H1 (cell line): ENCODE measurements at regions not wholly inside any gene's neighbourhood (a gene's known extent, or its start where the extent isn't known, plus 50 kb on each side); places are given as distances from the start of the nearest gene placed in this dataset.

ENCODE experiments used
- CTCF ChIA-PET: fragments of 300-600 bp; sonication (Branson Sonifier 250); formaldehyde crosslinking; loops from one replicate; lab custom pipeline; 2021; ENCODE audit not compliant: partially characterized antibody; lab: Charles Lee
- POLR2A ChIA-PET: fragments of 300-600 bp; sonication (Branson Sonifier 250); formaldehyde crosslinking; loops from one replicate; lab custom pipeline; 2021; ENCODE audit warnings: inconsistent platforms; ENCODE audit not compliant: partially characterized antibody; lab: Charles Lee
- DNase-seq, 2 experiments: peaks; one replicate each; pipeline versions ENCODE4 v3.0.0 to v3.0.0-alpha.2; 2010 to 2022; ENCODE audit warnings: low spot score in 2 of 2, low read depth in 1 of 2, mixed read lengths in 1 of 2
- FAIRE-seq: peaks from 2 replicates; lab custom pipeline; 2011; peaks lifted over from hg19 to GRCh38; lab: Jason Lieb, UNC
- H2AFZ ChIP-seq: 2 replicates; pipeline ENCODE4 v1.8.1; 2012; ENCODE audit warnings: low read length, inconsistent platforms
- H2AK5ac ChIP-seq: 2 replicates; pipeline ENCODE4 v1.6.1; 2013; ENCODE audit warnings: low read depth, low read length
- H2BK120ac ChIP-seq: replicated peaks from 2 replicates; pipeline ENCODE3; 2013; ENCODE audit warnings: low read depth, low read length, inconsistent platforms
- H2BK12ac ChIP-seq: 2 replicates; pipeline ENCODE4 v1.6.1; 2013; ENCODE audit warnings: low read depth, low read length
- H2BK15ac ChIP-seq: 2 replicates; pipeline ENCODE4 v1.6.1; 2013; ENCODE audit warnings: low read length
- H2BK20ac ChIP-seq: 2 replicates; pipeline ENCODE4 v1.6.1; 2013; ENCODE audit warnings: low read length
- H2BK5ac ChIP-seq: 2 replicates; pipeline ENCODE4 v1.6.1; 2013; ENCODE audit warnings: low read depth, low read length
- H3K14ac ChIP-seq: 2 replicates; pipeline ENCODE4 v1.6.1; 2013; ENCODE audit warnings: inconsistent platforms; ENCODE audit not compliant: insufficient read length
- H3K18ac ChIP-seq: 2 replicates; pipeline ENCODE4 v1.6.1; 2013; ENCODE audit warnings: low read length; ENCODE audit errors: extremely low read depth
- H3K23ac ChIP-seq: 2 replicates; pipeline ENCODE4 v1.6.1; 2013; ENCODE audit warnings: inconsistent platforms; ENCODE audit not compliant: insufficient read length
- H3K23me2 ChIP-seq: 2 replicates; pipeline ENCODE4 v1.6.1; 2013; ENCODE audit warnings: low read depth, low read length
- H3K27ac ChIP-seq: 2 replicates; pipeline ENCODE4 v1.6.1; 2011; ENCODE audit warnings: low read depth, low read length, inconsistent platforms
- H3K27me3 ChIP-seq, 4 experiments: replicated peaks in 1 of 4; 1 replicate in 1 of 4; 2 replicates in 3 of 4; pipeline versions ENCODE4 v1.6.1 to v1.8.1; 2011 to 2013; ENCODE audit warnings: low read length in 3 of 4, mild to moderate bottlenecking in 3 of 4, inconsistent platforms in 2 of 4, mixed read lengths in 2 of 4, moderate library complexity in 1 of 4; ENCODE audit not compliant: control insufficient read depth in 3 of 4, insufficient read depth in 3 of 4; ENCODE audit errors: extremely low read depth in 1 of 4
- H3K36me3 ChIP-seq, 4 experiments: 2 replicates each; pipeline versions ENCODE4 v1.6.1 to v1.8.1; 2011 to 2013; ENCODE audit warnings: mild to moderate bottlenecking in 4 of 4, low read length in 3 of 4, moderate library complexity in 2 of 4, control low read depth in 1 of 4, inconsistent platforms in 1 of 4; ENCODE audit not compliant: insufficient read depth in 4 of 4, control insufficient read depth in 2 of 4
- H3K4ac ChIP-seq: replicated peaks from 2 replicates; pipeline ENCODE3; 2013; ENCODE audit warnings: low read length, low read depth, mixed read lengths, inconsistent platforms; ENCODE audit not compliant: insufficient read length
- H3K4me1 ChIP-seq, 4 experiments: replicated peaks in 1 of 4; 1 replicate in 1 of 4; 2 replicates in 3 of 4; pipeline versions ENCODE4 v1.6.1 to v1.8.1; 2011 to 2013; ENCODE audit warnings: low read length in 3 of 4, inconsistent platforms in 2 of 4, mixed read lengths in 1 of 4; ENCODE audit not compliant: insufficient read depth in 4 of 4, control insufficient read depth in 3 of 4
- H3K4me2 ChIP-seq, 2 experiments: 2 replicates each; pipeline versions ENCODE4 v1.6.1 to v1.8.1; 2011 to 2013; ENCODE audit warnings: low read depth in 2 of 2, low read length in 2 of 2, control low read depth in 1 of 2, inconsistent platforms in 1 of 2, mild to moderate bottlenecking in 1 of 2; ENCODE audit not compliant: insufficient read depth in 1 of 2
- H3K4me3 ChIP-seq, 4 experiments: fragments of 200-600, 300-600 bp in 1 of 4; sonication (generic), shearing (Covaris generic), sonication (Bioruptor Twin) in 1 of 4; 2 replicates each; pipeline versions ENCODE4 v1.5.1 to v1.8.1; 2011 to 2016; ENCODE audit warnings: low read length in 4 of 4, low read depth in 3 of 4, control low read depth in 2 of 4, inconsistent platforms in 2 of 4, mild to moderate bottlenecking in 2 of 4, mixed read lengths in 1 of 4, moderate library complexity in 1 of 4; ENCODE audit not compliant: insufficient read depth in 2 of 4; ENCODE audit errors: extremely low read depth in 1 of 4
- H3K56ac ChIP-seq: replicated peaks from 2 replicates; pipeline ENCODE3; 2013; ENCODE audit warnings: low read depth, mild to moderate bottlenecking, mixed read lengths, low read length, inconsistent platforms; ENCODE audit not compliant: insufficient read length
- H3K79me1 ChIP-seq: 2 replicates; pipeline ENCODE4 v1.6.1; 2013; ENCODE audit warnings: low read depth, low read length, control low read depth
- H3K79me2 ChIP-seq, 2 experiments: 2 replicates each; pipeline versions ENCODE4 v1.6.1 to v1.8.1; 2012 to 2013; ENCODE audit warnings: low read length in 2 of 2, mild to moderate bottlenecking in 2 of 2, inconsistent platforms in 1 of 2; ENCODE audit not compliant: insufficient read depth in 2 of 2, control insufficient read depth in 1 of 2
- H3K9ac ChIP-seq, 4 experiments: replicated peaks in 1 of 4; 1 replicate in 1 of 4; 2 replicates in 3 of 4; pipeline versions ENCODE4 v1.6.1 to v1.8.1; 2011 to 2013; ENCODE audit warnings: low read depth in 3 of 4, low read length in 3 of 4, control low read depth in 2 of 4, mild to moderate bottlenecking in 2 of 4, moderate library complexity in 2 of 4, inconsistent platforms in 1 of 4; ENCODE audit errors: extremely low read depth in 1 of 4
- H3K9me3 ChIP-seq, 2 experiments: 2 replicates each; pipeline versions ENCODE4 v1.6.1 to v1.8.1; 2012 to 2013; ENCODE audit warnings: mild to moderate bottlenecking in 2 of 2, moderate library complexity in 2 of 2, control low read depth in 1 of 2, inconsistent platforms in 1 of 2, low read depth in 1 of 2, low read length in 1 of 2, mixed read lengths in 1 of 2; ENCODE audit not compliant: insufficient read depth in 2 of 2
- H4K20me1 ChIP-seq, 2 experiments: replicated peaks in 1 of 2; 2 replicates each; pipeline versions ENCODE3 to v1.8.1; 2011 to 2013; ENCODE audit warnings: inconsistent platforms in 2 of 2, low read length in 2 of 2, mild to moderate bottlenecking in 1 of 2; ENCODE audit not compliant: insufficient read depth in 2 of 2, control insufficient read depth in 1 of 2
- H4K5ac ChIP-seq: 2 replicates; pipeline ENCODE4 v1.6.1; 2013; ENCODE audit warnings: low read length, low read depth, mixed read lengths, inconsistent platforms; ENCODE audit not compliant: insufficient read length
- H4K8ac ChIP-seq: 2 replicates; pipeline ENCODE4 v1.8.0; 2013; ENCODE audit warnings: mild to moderate bottlenecking, moderate library complexity, low read length, inconsistent platforms; ENCODE audit not compliant: insufficient read depth; ENCODE audit errors: extremely low read depth
- H4K91ac ChIP-seq: replicated peaks from 2 replicates; pipeline ENCODE3; 2013; ENCODE audit warnings: low read length, mixed read lengths, inconsistent platforms; ENCODE audit not compliant: insufficient read length
- ATF2 ChIP-seq: IDR thresholded peaks from 2 replicates; pipeline ENCODE4 v1.6.1; 2012; ENCODE audit warnings: low read length, inconsistent platforms
- BRCA1 ChIP-seq: IDR thresholded peaks from 2 replicates; pipeline ENCODE4 v1.6.1; 2012; ENCODE audit warnings: low read depth, low read length, improper control_type of control experiment
- CHD1 ChIP-seq: IDR thresholded peaks from 2 replicates; pipeline ENCODE4 v1.6.1; 2012; ENCODE audit warnings: low read depth, low read length, improper control_type of control experiment
- CHD2 ChIP-seq: IDR thresholded peaks from 2 replicates; pipeline ENCODE4 v1.6.1; 2012; ENCODE audit warnings: low read length, improper control_type of control experiment
- JUN ChIP-seq: IDR thresholded peaks from 2 replicates; pipeline ENCODE4 v1.6.1; 2011; ENCODE audit warnings: low read depth, mild to moderate bottlenecking, improper control_type of control experiment, low read length
- NANOG ChIP-seq: IDR thresholded peaks from 2 replicates; pipeline ENCODE4 v1.6.1; 2011; ENCODE audit warnings: low read length, low read depth, mild to moderate bottlenecking, inconsistent platforms; ENCODE audit not compliant: insufficient read depth, poor library complexity, severe bottlenecking
- NRF1 ChIP-seq: IDR thresholded peaks from 2 replicates; pipeline ENCODE4 v1.6.1; 2011; ENCODE audit warnings: mild to moderate bottlenecking, low read depth, low read length, improper control_type of control experiment
- POLR2AphosphoS5 ChIP-seq: IDR thresholded peaks from 2 replicates; pipeline ENCODE4 v1.6.1; 2011; ENCODE audit warnings: low read depth, low read length
- SIRT6 ChIP-seq: IDR thresholded peaks from one replicate; pipeline ENCODE4 v1.7.1; 2012; ENCODE audit warnings: low read length, inconsistent platforms
- SIX5 ChIP-seq: IDR thresholded peaks from 2 replicates; pipeline ENCODE4 v1.6.1; 2011; ENCODE audit warnings: mild to moderate bottlenecking, low read depth, low read length
- SUZ12 ChIP-seq: fragments of 200-600 bp; sonication (generic); IDR thresholded peaks from 2 replicates; pipeline ENCODE4 v1.6.1; 2012; ENCODE audit warnings: mild to moderate bottlenecking, inconsistent platforms, low read length, moderate library complexity, mixed read lengths
- TAF7 ChIP-seq: optimal IDR thresholded peaks from 2 replicates; pipeline ENCODE3; 2011; ENCODE audit warnings: low read depth, mild to moderate bottlenecking, inconsistent platforms, low read length, moderate library complexity, borderline replicate concordance
- TEAD4 ChIP-seq: IDR thresholded peaks from 2 replicates; pipeline ENCODE4 v1.6.1; 2012; ENCODE audit warnings: low read depth, low read length, inconsistent platforms, mixed read lengths
- YY1 ChIP-seq: IDR thresholded peaks from 2 replicates; pipeline ENCODE4 v1.6.1; 2011; ENCODE audit warnings: low read depth, mild to moderate bottlenecking, low read length
- WGBS, 2 experiments: shearing (Covaris generic) in 1 of 2; methylation state at CpG; one replicate each; pipeline versions ENCODE4 v1.1.6 to v1.1.7; 2013 to 2015; ENCODE audit warnings: low lambda C conversion rate in 2 of 2, mixed read lengths in 2 of 2, inconsistent platforms in 1 of 2, low coverage in 1 of 2, missing lambda C conversion rate in 1 of 2; ENCODE audit not compliant: insufficient replicate concordance in 2 of 2, insufficient coverage in 1 of 2, insufficient read length in 1 of 2; ENCODE audit errors: extremely low coverage in 1 of 2, missing lambda C conversion rate in 1 of 2; 5-methylcytosine and 5-hydroxymethylcytosine counted together

- no peak overlapping the region for H3K4ac ChIP-seq
- no peaks in the 10 kb centered on the region for H3K79me1 ChIP-seq
- no peaks in the 10 kb centered on the region for H4K20me1 ChIP-seq
- H3K4me3 ChIP-seq = no peak overlapping the region
- no peak overlapping the region for H2BK12ac ChIP-seq
- H2AFZ ChIP-seq = no peak overlapping the region
- no peak overlapping the region for H2AK5ac ChIP-seq
- DNase-seq (no peak), FAIRE-seq (no peak)
- no peak overlapping the region for H4K91ac ChIP-seq
- H3K9me3 ChIP-seq = no peaks in the 10 kb centered on the region
- H2BK20ac ChIP-seq = no peak overlapping the region
- H2BK5ac ChIP-seq = no peak overlapping the region
- H3K36me3 ChIP-seq = no peaks in the 10 kb centered on the region
- no peak overlapping the region for H3K27ac ChIP-seq
- H3K4me2 ChIP-seq = no peak overlapping the region
- H3K4me1 ChIP-seq = no peaks in the 10 kb centered on the region
- H3K14ac ChIP-seq = no peak overlapping the region
- H3K27me3 ChIP-seq = no peaks in the 10 kb centered on the region
- no peaks in the 10 kb centered on the region for H3K79me2 ChIP-seq
- no peak overlapping the region for H3K9ac ChIP-seq
- H4K8ac ChIP-seq = no peak overlapping the region
- 93% methylated on average over 4 of the region's 4 CpGs; no CpG with 5 or more reads in 1 of the 2 experiments for WGBS, 2 experiments
- POLR2A ChIA-PET = no interaction called here
- H2BK15ac ChIP-seq = no peak overlapping the region
- no peak overlapping the region for H2BK120ac ChIP-seq
- CTCF ChIA-PET = no interaction called here
- no peak overlapping the region for H3K56ac ChIP-seq
- H3K23me2 ChIP-seq = no peaks in the 10 kb centered on the region
- H3K23ac ChIP-seq = no peak overlapping the region
- no peak overlapping the region for H3K18ac ChIP-seq
- H4K5ac ChIP-seq = no peak overlapping the region
- TF ChIP-seq ATF2 = no peak
- TF ChIP-seq BRCA1 = no peak
- no peak for TF ChIP-seq TEAD4
- TF ChIP-seq SUZ12 = no peak
- TF ChIP-seq NRF1 = no peak
- TF ChIP-seq CHD2 = no peak
- no peak for TF ChIP-seq CHD1
- no peak for TF ChIP-seq SIX5
- no peak for TF ChIP-seq SIRT6
- no peak for TF ChIP-seq NANOG
- TF ChIP-seq YY1 = no peak
- no peak for TF ChIP-seq POLR2AphosphoS5
- TF ChIP-seq TAF7 = no peak
- no peak for TF ChIP-seq JUN
Measured at GRCh38 chr16:64083428-64084129, 1038.3 kb downstream of the CDH11 start.
